Activated CD4-positive, alpha-beta T cell treated with anti-CD3 and anti-CD28 coated beads, Interleukin-10, Interleukin-2, amounts not matched to agents 100 ng/mL and 50 ng/mL, durations not matched to agents 16 hours and 8 hours (primary cell): ENCODE measurements at regions not wholly inside any gene's neighbourhood (a gene's known extent, or its start where the extent isn't known, plus 50 kb on each side); places are given as distances from the start of the nearest gene placed in this dataset.
"Not testable (repeated sequence)": the region's sequence is repeated elsewhere in the genome, so short reads cannot be mapped to it uniquely, and the experiment has no call there.

ENCODE experiments used
- DNase-seq: peaks from one replicate; pipeline ENCODE4 v3.0.0-alpha.2; 2020

DNA sequence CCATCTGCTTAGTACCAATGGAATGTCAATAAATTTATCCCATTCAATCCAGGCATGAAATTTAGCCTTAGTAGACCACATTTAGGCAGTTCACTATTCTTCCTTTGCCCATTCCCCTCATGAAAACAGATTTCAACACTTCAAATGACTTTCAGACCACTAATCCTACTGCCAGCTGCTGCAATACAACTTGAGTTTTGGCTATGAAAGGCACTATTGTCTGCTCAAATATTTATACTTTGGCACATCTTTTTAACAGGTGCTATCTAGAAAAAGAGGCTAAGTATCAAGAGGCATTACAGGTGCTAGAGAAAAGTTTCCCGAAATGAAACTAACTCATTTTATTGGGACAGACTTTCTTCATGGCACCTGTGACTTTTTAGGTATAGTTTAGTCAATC is 499.8 kb downstream of the C12orf50 start:
- DNase-seq: no peak

- no peak for DNase-seq
Measured at GRCh38 chr12:87520968-87521367, 508.2 kb downstream of the C12orf50 start.

DNA sequence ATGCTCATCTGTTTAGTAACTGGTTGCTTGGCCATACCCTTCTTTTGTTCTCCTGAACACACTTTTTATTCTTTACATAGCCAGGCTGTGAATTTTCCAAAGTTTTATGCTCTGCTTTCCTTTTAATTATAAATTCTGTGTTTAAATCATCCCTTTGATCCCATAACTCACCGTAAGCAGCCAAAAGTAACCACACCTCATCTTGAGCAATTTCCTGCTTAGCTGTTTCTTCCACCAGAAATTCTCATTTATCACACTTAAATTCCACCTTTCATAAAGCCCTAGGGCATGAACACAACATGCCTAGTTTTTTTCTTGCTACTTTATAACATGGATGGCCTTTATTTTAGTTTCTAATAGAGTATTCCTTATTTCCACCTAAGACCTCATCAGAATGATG is 510.7 kb downstream of the C12orf50 start:
- DNase-seq: no peak

- DNase-seq: no peak
Measured at GRCh38 chr12:87518036-87518435, 511.2 kb downstream of the C12orf50 start.

DNA sequence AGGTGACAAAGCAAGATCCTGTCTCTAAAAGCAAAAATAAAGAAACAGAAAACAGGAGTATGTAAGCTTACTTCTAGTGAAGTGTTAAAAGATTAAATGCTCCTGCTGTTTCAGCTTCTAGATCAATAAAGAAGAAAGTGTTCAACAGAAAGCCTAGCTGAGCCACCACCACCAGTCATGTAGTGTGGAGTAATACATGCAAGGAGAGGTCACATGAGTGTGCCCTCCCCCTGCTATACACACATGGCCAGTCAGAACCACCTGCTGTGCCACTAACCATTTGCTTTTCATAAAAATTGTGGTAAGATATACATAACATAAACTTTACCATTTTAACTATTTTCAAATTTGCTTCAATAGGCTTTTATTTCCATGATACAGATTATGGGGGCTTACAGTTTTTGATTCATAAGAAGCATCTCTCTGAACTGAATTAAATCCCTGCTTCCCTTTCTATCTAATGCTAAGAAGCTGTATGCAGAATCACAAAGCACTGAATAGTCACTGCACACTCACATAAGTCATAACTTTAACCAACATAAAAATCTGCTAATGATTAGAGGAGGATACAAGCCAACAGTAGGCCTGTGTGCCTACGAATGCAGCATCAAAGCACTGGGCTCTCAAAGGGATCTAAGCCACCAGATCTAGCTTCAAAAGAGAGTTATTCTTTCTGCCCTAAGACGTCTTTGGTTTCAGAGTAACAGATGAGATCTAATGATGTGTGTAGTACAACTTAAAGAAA is 515.5 kb downstream of the C12orf50 start:
- no peak for DNase-seq

GRCh38 chr12:87511371-87511770 is 517.8 kb downstream of the C12orf50 start:
- no peak for DNase-seq

DNA sequence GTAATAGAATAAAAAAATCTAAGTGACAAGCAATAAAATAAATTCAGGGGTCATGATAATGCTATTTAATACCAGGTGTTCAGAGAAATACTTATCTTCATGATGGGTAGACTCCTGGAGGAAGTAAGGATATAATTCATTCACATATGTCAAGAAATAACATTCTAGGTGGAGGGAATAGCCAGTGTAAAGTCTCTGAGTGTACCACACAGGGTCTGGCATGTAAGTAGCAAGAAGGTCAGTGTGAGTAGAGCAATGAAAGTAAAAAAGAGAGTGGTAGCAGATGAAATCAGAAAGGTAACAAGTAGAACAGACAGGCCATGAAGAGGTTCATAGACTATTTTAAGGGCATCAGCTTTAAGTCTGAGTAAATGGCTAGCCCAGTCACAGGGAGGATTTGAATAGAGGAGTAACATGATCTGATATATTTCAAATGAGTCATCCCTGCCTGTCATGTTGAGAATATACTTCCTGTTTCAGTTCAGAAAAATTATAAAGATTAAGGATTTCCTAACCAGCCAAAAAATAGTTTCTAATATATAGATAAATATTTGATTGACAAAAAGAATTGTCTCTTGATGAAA is 519.9 kb downstream of the C12orf50 start:
- no peak for DNase-seq

DNA sequence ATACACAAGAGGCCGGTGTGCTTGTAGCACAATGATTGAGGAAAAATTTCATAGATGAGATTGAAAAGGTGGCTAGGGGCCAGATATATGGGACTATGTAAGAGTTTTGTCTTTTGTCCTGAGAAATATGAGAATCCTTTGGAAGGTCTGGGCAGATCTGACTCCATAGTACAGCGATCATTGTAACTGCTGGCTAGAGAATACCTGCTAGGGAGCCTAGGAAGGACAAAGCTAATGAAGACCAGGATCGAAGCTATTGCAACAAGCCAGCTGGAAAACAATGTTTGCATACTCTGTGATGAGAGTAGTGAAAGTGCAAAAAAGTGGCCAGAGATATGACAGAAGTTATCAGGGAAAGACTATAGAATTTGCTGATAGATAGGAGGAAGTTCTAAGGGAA is 537.6 kb downstream of the C12orf50 start:
- DNase-seq: no peak

GRCh38 chr12:87491089-87491488 is 538.1 kb downstream of the C12orf50 start:
- DNase-seq: no peak

- DNase-seq: no peak
Measured at GRCh38 chr12:87469295-87469694, 559.9 kb downstream of the C12orf50 start.

- no peak for DNase-seq
Measured at GRCh38 chr12:87467936-87468335, 561.3 kb downstream of the C12orf50 start.

GRCh38 chr12:87464565-87464964 is 564.6 kb downstream of the C12orf50 start:
- DNase-seq: no peak

DNA sequence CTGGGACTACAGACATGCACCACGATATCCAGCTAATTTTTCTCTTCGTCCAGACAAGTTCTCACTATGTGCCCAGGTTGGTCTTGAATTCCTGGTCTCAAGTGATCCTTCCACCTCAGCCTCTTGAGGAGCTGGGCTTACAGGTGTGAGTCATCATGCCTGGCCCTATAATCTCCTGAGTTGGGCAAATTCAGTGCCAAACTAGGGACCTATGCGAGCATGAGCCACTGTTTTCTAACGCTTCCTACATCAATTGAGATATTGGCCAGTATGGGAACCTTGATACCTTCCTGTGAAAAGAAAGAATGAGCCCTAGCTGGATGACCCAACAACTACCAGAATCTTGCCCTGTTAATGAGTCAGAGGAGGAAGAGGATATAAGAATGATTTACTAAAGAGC is 585.2 kb downstream of the C12orf50 start:
- DNase-seq: no peak

- DNase-seq: no peak
Measured at GRCh38 chr12:87441511-87441910, 587.7 kb downstream of the C12orf50 start.

DNA sequence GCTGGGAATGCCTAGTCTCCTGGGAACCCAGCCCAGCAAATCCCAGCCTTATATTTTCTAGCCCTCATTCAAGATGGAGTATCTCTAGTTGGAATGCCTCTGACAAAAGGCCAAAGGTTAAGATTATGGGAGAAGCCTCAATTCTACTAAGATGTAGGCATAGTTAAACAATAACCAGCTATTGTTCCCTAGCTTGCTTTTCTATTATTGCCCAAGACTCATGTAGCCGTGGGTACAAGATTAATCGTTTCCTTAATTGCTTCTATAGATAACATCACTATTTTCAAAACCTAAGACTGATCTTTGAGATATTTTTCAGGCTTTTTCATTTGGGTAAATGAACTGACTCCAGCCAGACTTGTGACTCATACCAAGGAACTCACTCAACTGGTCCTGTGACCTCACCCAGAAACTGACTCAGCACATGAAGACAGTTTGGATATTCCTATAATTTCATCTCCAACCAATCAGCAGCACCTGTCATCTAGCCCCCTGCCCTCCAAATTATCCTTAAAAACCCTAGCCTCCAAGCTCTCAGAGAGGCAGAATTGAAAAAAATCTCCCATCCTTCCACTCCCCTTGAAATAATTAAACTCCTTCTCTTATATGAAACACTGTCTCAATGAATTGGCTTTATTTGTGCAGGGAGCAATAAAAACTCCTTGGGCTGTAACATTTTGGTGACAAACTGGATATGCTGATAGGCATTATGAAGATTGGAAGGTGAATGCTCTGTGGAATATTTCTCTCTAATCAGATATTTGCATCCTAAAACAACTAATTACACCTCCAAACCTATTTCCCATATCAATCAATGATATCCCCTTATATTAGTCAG is 589.0 kb downstream of the C12orf50 start:
- peak; percentile 4 for DNase-seq

DNA sequence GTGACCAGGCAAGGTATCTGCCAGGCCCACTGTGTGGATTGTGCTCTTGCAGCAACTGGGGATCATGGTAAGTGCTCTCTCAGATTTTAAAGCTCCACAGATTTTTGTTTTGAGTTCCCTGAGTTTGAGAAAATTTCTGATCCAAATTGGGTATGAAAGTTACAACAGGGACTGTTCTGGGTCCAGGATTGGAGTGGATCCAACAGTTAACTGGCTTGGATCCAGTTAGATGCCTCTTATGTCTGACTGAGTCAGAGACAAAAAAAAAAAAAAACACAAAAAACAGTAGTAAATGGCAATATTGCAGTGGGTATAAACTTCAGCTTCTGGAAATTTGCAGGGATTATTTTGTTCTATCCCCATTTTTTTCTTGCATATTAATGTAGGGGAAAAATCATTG is 598.8 kb downstream of the C12orf50 start:
- no peak for DNase-seq

GRCh38 chr12:87428701-87429277 is 600.4 kb downstream of the C12orf50 start:
- no peak for DNase-seq

GRCh38 chr12:87427770-87428169 is 601.4 kb downstream of the C12orf50 start:
- DNase-seq: no peak

GRCh38 chr12:87425942-87426554 is 603.2 kb downstream of the C12orf50 start:
- no peak for DNase-seq

- DNase-seq: not testable (repeated sequence)
Measured at GRCh38 chr12:87421233-87421632, 608.0 kb downstream of the C12orf50 start.

- DNase-seq: no peak
Measured at GRCh38 chr12:87413784-87414183, 615.4 kb downstream of the C12orf50 start.

- no peak for DNase-seq
Measured at GRCh38 chr12:87406926-87407325, 622.3 kb downstream of the C12orf50 start.

GRCh38 chr12:87405918-87406317 is 623.3 kb downstream of the C12orf50 start:
- no peak for DNase-seq
